PFSK-1 (cell line): ENCODE measurements at regions not wholly inside any gene's neighbourhood (a gene's known extent, or its start where the extent isn't known, plus 50 kb on each side); places are given as distances from the start of the nearest gene placed in this dataset.

Experiments used
- FOXP2 ChIP-seq: optimal IDR thresholded peaks from 2 replicates; pipeline ENCODE3; 2011; ENCODE audit warnings: borderline replicate concordance, control low read depth, inconsistent platforms; ENCODE audit not compliant: insufficient read depth; ENCODE audit errors: extremely low read length, extremely low read depth
- POLR2AphosphoS5 ChIP-seq: IDR thresholded peaks from 2 replicates; pipeline ENCODE4 v1.6.1; 2012; ENCODE audit warnings: low read depth, mild to moderate bottlenecking, control low read depth, low read length, moderate library complexity
- REST ChIP-seq, 2 experiments: IDR thresholded peaks; 2 replicates each; pipeline versions ENCODE4 v1.6.1 to v1.8.0; 2011 to 2012; ENCODE audit warnings: low read depth in 2 of 2, low read length in 2 of 2, control low read depth in 1 of 2, inconsistent platforms in 1 of 2, mild to moderate bottlenecking in 1 of 2, moderate library complexity in 1 of 2; ENCODE audit not compliant: insufficient read depth in 1 of 2
- SIN3A ChIP-seq: IDR thresholded peaks from 2 replicates; pipeline ENCODE4 v1.6.1; 2012; ENCODE audit warnings: mild to moderate bottlenecking, low read length, moderate library complexity, borderline replicate concordance; ENCODE audit not compliant: insufficient read depth
- TAF1 ChIP-seq: IDR thresholded peaks from 2 replicates; pipeline ENCODE4 v1.6.1; 2012; ENCODE audit warnings: low read length, control low read depth, borderline replicate concordance; ENCODE audit not compliant: insufficient read depth

DNA sequence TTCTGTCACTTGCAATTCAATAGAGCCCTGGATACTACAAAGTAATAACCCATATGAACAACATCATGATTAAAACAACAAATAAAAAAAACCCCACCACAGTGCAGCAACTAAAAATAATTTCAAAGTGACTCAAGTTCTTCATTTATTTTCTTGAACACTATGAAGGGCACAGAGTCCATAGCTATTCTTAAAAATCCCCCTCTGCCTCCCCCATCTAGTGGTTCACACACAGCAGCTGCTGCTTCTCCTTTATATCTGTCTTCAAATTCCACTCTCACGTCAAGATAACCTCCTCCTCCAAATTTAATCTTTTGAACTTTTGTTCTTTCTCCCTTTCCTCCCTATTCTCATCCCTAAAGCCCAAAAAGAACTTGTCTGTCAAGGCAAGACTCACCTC is 591.3 kb downstream of the ZEB2 start:
- TF ChIP-seq FOXP2 (no peak), REST (IDR thresholded peaks at IDR 0.05; ENCODE audit: insufficient read depth in 1 of 2, low read depth in 2 of 2, low read length in 2 of 2) (no peak), TAF1 (no peak), POLR2AphosphoS5 (no peak), SIN3A (no peak)

GRCh38 chr2:143928184-143928583 is 591.7 kb downstream of the ZEB2 start:
- TF ChIP-seq FOXP2: no peak
- TF ChIP-seq TAF1: no peak
- TF ChIP-seq POLR2AphosphoS5: no peak
- no peak for TF ChIP-seq REST (IDR thresholded peaks at IDR 0.05; ENCODE audit: insufficient read depth in 1 of 2, low read depth in 2 of 2, low read length in 2 of 2)
- no peak for TF ChIP-seq SIN3A

- no peak for TF ChIP-seq TAF1
Observed at GRCh38 chr2:143926736-143927135, 593.2 kb downstream of the ZEB2 start.

GRCh38 chr2:143918465-143918989 is 601.4 kb downstream of the ZEB2 start:
- TF ChIP-seq POLR2AphosphoS5: no peak
- TF ChIP-seq TAF1: no peak
- TF ChIP-seq SIN3A: no peak
- TF ChIP-seq FOXP2: no peak
- no peak for TF ChIP-seq REST (IDR thresholded peaks at IDR 0.05; ENCODE audit: insufficient read depth in 1 of 2, low read depth in 2 of 2, low read length in 2 of 2)

- TF ChIP-seq TAF1: no peak
- TF ChIP-seq REST (IDR thresholded peaks at IDR 0.05; ENCODE audit: insufficient read depth in 1 of 2, low read depth in 2 of 2, low read length in 2 of 2): no peak
- no peak for TF ChIP-seq POLR2AphosphoS5
- no peak for TF ChIP-seq SIN3A
- no peak for TF ChIP-seq FOXP2
Observed at GRCh38 chr2:143916781-143917180, 603.1 kb downstream of the ZEB2 start.
